GM12873 (cell line): ENCODE measurements at regions not wholly inside any gene's neighbourhood (a gene's known extent, or its start where the extent isn't known, plus 50 kb on each side); places are given as distances from the start of the nearest gene placed in this dataset.

Experiments
- TF ChIP-seq, protein P1 (sequence below): IDR thresholded peaks from 2 replicates; pipeline ENCODE4 v1.5.1; 2012; ENCODE audit warnings: low read depth, mild to moderate bottlenecking, moderate library complexity, low read length, control low read depth; ENCODE audit not compliant: insufficient read depth; ENCODE audit errors: missing control alignments

DNA sequence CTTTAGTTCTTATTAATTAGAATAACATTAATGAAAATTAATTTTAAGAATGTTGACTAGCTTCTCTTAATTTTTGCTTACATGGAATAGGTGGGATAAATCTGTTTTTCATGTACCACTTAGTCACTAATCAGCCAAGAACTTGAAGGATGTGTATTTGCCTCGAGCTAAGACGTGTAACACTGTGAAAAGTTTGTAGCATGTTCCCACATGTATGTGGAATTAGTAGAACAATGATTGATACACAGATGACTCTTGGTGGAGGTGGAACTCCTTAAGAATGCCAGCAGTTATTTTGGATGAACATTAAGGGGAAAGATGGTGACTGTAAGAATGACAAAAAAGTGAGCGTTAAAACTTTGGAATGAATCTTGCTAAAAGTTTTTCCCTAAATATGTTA, 435.7 kb upstream of the MDGA2 start:
- TF ChIP-seq, protein P1, sequence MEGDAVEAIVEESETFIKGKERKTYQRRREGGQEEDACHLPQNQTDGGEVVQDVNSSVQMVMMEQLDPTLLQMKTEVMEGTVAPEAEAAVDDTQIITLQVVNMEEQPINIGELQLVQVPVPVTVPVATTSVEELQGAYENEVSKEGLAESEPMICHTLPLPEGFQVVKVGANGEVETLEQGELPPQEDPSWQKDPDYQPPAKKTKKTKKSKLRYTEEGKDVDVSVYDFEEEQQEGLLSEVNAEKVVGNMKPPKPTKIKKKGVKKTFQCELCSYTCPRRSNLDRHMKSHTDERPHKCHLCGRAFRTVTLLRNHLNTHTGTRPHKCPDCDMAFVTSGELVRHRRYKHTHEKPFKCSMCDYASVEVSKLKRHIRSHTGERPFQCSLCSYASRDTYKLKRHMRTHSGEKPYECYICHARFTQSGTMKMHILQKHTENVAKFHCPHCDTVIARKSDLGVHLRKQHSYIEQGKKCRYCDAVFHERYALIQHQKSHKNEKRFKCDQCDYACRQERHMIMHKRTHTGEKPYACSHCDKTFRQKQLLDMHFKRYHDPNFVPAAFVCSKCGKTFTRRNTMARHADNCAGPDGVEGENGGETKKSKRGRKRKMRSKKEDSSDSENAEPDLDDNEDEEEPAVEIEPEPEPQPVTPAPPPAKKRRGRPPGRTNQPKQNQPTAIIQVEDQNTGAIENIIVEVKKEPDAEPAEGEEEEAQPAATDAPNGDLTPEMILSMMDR = no peak

DNA sequence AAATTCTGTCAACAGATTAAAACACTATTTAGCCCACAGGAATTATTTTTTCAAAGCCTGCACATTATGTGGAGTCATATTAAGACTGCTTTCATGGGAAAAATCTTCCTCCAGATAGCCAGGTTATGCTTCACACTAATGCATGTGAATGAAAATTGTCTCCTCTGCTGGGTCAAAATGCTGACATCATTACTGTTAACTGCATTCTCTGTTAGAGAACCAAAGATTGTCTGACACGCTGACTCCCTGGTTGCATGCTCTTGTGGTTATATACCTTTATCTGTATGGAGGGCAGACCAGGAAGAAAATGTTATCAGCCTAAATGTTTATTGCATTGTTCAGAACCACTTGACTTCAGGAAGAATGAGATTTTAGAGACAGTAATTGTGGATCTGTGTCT, 432.2 kb upstream of the MDGA2 start:
- TF ChIP-seq, protein P1 = no peak

DNA sequence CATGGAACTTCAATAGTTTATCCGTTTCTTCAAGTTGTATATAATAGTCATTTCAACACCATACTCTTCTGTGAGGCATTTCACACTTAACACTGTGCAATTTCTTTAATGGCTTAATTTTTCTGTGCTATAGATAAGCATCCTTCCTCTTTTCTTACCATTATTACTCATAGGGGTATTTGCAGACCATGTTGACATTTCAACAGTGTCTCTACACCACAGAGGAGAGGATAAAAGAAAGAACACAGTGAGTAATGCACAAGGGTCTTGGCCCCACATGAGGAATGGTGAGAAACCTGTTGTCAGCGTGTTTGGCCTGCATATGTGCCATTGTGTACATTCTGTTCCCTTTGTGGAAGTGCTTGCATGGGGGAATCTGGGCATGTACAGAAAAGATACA, 421.5 kb upstream of the MDGA2 start:
- TF ChIP-seq, protein P1 = no peak

DNA sequence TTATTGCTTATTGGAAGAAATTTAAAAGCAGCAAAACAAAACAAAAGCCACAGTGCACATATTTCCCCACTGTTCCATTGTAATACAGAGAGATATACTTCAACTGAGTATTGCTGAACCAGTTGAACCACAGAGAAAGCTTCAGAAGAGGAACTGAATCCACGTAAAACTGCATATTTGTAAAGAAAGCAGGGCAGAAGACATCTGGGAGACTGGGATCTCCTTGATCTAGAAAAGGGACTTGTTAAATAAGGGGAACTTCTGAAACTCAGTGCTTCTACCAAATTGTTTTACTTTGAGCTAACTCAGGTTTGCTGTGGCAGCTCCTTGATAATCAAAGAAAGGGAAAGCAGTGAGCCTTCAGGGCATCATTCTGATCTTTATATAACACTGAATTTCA, 411.1 kb upstream of the MDGA2 start:
- TF ChIP-seq, protein P1 = no peak

DNA sequence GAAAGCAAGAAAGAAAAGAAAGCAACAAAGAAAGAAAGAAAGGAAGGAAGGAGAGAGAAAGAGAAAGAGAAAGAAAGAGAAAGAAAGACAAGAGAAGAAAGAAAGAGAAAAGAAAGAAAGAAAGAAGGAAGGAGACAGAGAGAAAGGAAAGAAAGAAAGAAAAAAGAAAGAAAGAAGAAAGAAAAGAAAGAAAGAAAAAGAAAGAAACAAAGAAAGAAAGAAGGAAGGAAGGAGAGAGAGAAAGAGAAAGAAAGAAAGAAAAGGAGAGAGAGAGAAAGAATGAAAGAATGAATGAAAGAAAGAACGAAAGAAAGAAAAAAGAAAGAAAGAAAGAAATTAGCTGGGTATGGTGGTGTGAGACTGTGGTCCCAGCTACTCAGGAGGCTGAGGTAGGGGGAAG, 400.1 kb upstream of the MDGA2 start:
- TF ChIP-seq, protein P1 = no peak

DNA sequence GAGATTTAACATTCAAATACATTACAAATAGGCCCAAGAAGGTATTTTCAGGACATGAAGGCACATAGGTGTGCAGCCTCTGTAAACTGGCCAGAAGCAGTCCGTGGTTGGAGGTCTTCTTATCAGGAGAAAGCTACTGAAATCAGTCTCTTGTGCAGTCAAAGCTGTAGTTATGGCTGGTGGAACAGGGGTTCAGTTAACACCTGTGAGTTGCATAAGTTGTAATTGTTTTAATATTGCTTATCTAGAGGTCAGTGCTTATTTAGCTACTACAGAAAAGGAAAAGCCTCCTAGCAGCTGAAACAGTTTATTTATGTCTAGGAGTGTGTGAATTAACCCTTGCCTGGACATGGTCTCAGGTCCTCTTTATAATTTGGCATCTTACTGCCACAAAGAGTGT, 377.6 kb upstream of the MDGA2 start:
- TF ChIP-seq, protein P1 = no peak

DNA sequence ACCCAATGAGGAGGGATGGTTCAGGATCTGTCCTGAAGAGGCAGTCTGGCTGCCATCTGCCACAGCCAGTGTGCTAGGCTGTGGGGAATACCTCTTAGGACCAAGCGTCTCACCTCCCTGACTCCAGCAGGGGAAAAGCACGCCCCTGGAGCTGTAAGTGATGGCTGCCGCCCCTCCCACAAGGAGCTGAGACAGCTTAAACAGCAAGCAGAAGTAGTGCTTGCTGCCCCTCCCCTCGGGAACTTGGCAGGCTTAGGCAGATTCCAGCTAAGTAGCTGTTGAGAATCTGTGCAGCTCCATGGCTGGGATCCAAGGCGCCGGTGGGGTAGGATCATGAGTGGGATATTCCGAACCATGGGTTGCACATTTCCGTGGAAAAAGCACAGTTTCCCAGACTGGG, 360.4 kb upstream of the MDGA2 start:
- TF ChIP-seq, protein P1 = no peak
